HG03095 (cell line): ENCODE measurements at regions not wholly inside any gene's neighbourhood (a gene's known extent, or its start where the extent isn't known, plus 50 kb on each side); places are given as distances from the start of the nearest gene placed in this dataset.

Experiments used
- ATAC-seq: cut with Tn5 transposase; IDR thresholded peaks from one replicate; pipeline ENCODE4 v1.9.1; 2021; ENCODE audit warnings: moderate library complexity; ENCODE audit not compliant: unreplicated experiment

GRCh38 chr11:104451197-104451893 lies 287.4 kb upstream of the PDGFD start:
- no peak for ATAC-seq

GRCh38 chr11:104443387-104443786 lies 279.4 kb upstream of the PDGFD start:
- no peak for ATAC-seq

GRCh38 chr11:104442321-104442720 lies 278.4 kb upstream of the PDGFD start:
- no peak for ATAC-seq

GRCh38 chr11:104435494-104435893 lies 271.5 kb upstream of the PDGFD start:
- ATAC-seq: no peak

GRCh38 chr11:104433751-104434150 lies 269.8 kb upstream of the PDGFD start:
- ATAC-seq: no peak

- ATAC-seq: no peak
Measured at GRCh38 chr11:104432981-104433380, 269.0 kb upstream of the PDGFD start.

GRCh38 chr11:104432526-104432925 lies 268.6 kb upstream of the PDGFD start:
- no peak for ATAC-seq

GRCh38 chr11:104422324-104422944 lies 258.5 kb upstream of the PDGFD start:
- no peak for ATAC-seq

GRCh38 chr11:104410336-104410735 lies 246.4 kb upstream of the PDGFD start:
- ATAC-seq: no peak

GRCh38 chr11:104408630-104409029 lies 244.7 kb upstream of the PDGFD start:
- ATAC-seq: no peak

- no peak for ATAC-seq
Measured at GRCh38 chr11:104405277-104405676, 241.3 kb upstream of the PDGFD start.

- no peak for ATAC-seq
Measured at GRCh38 chr11:104404231-104405175, 240.6 kb upstream of the PDGFD start.

GRCh38 chr11:104402812-104403521 lies 239.0 kb upstream of the PDGFD start:
- no peak for ATAC-seq

- no peak for ATAC-seq
Measured at GRCh38 chr11:104394508-104394907, 230.6 kb upstream of the PDGFD start.

- no peak for ATAC-seq
Measured at GRCh38 chr11:104390651-104391050, 226.7 kb upstream of the PDGFD start.

- ATAC-seq: no peak
Measured at GRCh38 chr11:104385884-104386283, 221.9 kb upstream of the PDGFD start.

GRCh38 chr11:104380358-104380757 lies 216.4 kb upstream of the PDGFD start:
- ATAC-seq: no peak

GRCh38 chr11:104372111-104372510 lies 208.2 kb upstream of the PDGFD start:
- ATAC-seq: no peak

- ATAC-seq: peak; percentile 75
Measured at GRCh38 chr11:104370478-104370877, 206.5 kb upstream of the PDGFD start.

GRCh38 chr11:104369761-104370160 lies 205.8 kb upstream of the PDGFD start:
- no peak for ATAC-seq

- ATAC-seq: no peak
Measured at GRCh38 chr11:104366321-104366734, 202.4 kb upstream of the PDGFD start.
